K562 (cell line): ENCODE measurements at regions not wholly inside any gene's neighbourhood (a gene's known extent, or its start where the extent isn't known, plus 50 kb on each side); places are given as distances from the start of the nearest gene placed in this dataset.

Experiments used
- ATF1 ChIP-seq, 2 experiments: fragments of 450-650 bp in 1 of 2; IDR thresholded peaks; 2 replicates each; pipeline ENCODE4 v1.6.1; 2016; ENCODE audit warnings: missing compliant biosample characterization in 1 of 2, missing genetic modification characterization in 1 of 2
- HDAC1 ChIP-seq, 2 experiments: fragments of 450-650 bp; IDR thresholded peaks; 2 replicates each; pipeline ENCODE4 v1.6.1; 2016 to 2017; ENCODE audit warnings: inconsistent platforms in 1 of 2, mild to moderate bottlenecking in 1 of 2, moderate library complexity in 1 of 2
- KLF6 ChIP-seq: fragments of 250-450 bp; sonication (Bioruptor Pico); IDR thresholded peaks from 2 replicates; pipeline ENCODE4 v1.4.0; 2020; ENCODE audit warnings: mild to moderate bottlenecking, moderate library complexity, borderline replicate concordance
- MITF ChIP-seq: IDR thresholded peaks from 2 replicates; pipeline ENCODE4 v1.6.1; 2014; ENCODE audit warnings: antibody characterized with exemption
- MLLT1 ChIP-seq, 2 experiments: fragments of 450-650 bp; IDR thresholded peaks; 2 replicates each; pipeline ENCODE4 v1.6.1; 2016
- NR1H2 ChIP-seq: sonication (generic); formaldehyde crosslinking; IDR thresholded peaks from 2 replicates; pipeline ENCODE4 v1.4.0; 2020; ENCODE audit warnings: mild to moderate bottlenecking, missing genetic modification reagents
- USF2 ChIP-seq: sonication (generic); formaldehyde crosslinking; IDR thresholded peaks from 2 replicates; pipeline ENCODE4 v1.5.0; 2020; ENCODE audit warnings: missing genetic modification reagents
- ZMIZ1 ChIP-seq, 2 experiments: fragments of 150-350 bp in 1 of 2; IDR thresholded peaks; 2 replicates each; pipeline ENCODE4 v1.6.1; 2012 to 2016; ENCODE audit warnings: low read depth in 2 of 2, low read length in 2 of 2, mild to moderate bottlenecking in 1 of 2, moderate library complexity in 1 of 2
- ZNF639 ChIP-seq, 2 experiments: fragments of 200-800 bp in 1 of 2; sonication (Bioruptor generic) in 1 of 2; sonication (generic) in 1 of 2; formaldehyde crosslinking in 1 of 2; IDR thresholded peaks in 1 of 2; conservative IDR thresholded peaks in 1 of 2; 2 replicates each; pipeline versions ENCODE4 v1.5.0 to v1.6.1; 2016 to 2020; ENCODE audit warnings: missing compliant biosample characterization in 1 of 2, missing genetic modification characterization in 1 of 2, missing genetic modification reagents in 1 of 2
- ZNF696 ChIP-seq: fragments of 250-450 bp; sonication (Bioruptor Pico); conservative IDR thresholded peaks from 2 replicates; pipeline ENCODE4 v1.4.0; 2020; ENCODE audit warnings: mild to moderate bottlenecking, moderate library complexity
- ZNF740 ChIP-seq, 3 experiments: fragments of 200-800 bp in 1 of 3; sonication (Bioruptor generic) in 1 of 3; sonication (generic) in 1 of 3; formaldehyde crosslinking in 1 of 3; IDR thresholded peaks; 2 replicates each; pipeline versions ENCODE4 v1.6.1 to v1.8.0; 2016 to 2022; ENCODE audit warnings: mild to moderate bottlenecking in 2 of 3, missing compliant biosample characterization in 2 of 3, missing genetic modification characterization in 2 of 3, missing genetic modification reagents in 1 of 3

GRCh38 chr11:81495699-81496292, 1237.9 kb downstream of the FAM181B start (continued):
- TF ChIP-seq MLLT1 (IDR thresholded peaks at IDR 0.05) (no peak), ZNF639 (CRISPR knock-in tag; conservative IDR thresholded peaks at IDR 0.05 in 1 of 2, IDR thresholded peaks at IDR 0.05 in 1 of 2) (no peak), ZNF696 (CRISPR knock-in tag) (no peak), HDAC1 (IDR thresholded peaks at IDR 0.05) (no peak), ATF1 (CRISPR knock-in tag; IDR thresholded peaks at IDR 0.05) (no peak), ATF1 (tag; IDR thresholded peaks at IDR 0.05) (no peak), USF2 (no peak), ZNF740 (CRISPR knock-in tag; IDR thresholded peaks at IDR 0.05) (no peak), ZNF740 (tag; IDR thresholded peaks at IDR 0.05) (no peak), NR1H2 (CRISPR knock-in tag) (no peak), MITF (no peak), KLF6 (no peak), ZMIZ1 (IDR thresholded peaks at IDR 0.05; ENCODE audit: low read depth in 2 of 2, low read length in 2 of 2) (no peak)
- TF ChIP-seq, all 486 proteins: peak for 0
